Adrenal gland (tissue), 9 donors: ENCODE measurements at regions not wholly inside any gene's neighbourhood (a gene's known extent, or its start where the extent isn't known, plus 50 kb on each side); places are given as distances from the start of the nearest gene placed in this dataset.

Source experiments
- DNase-seq, 7 donors: peaks; one replicate each; pipeline ENCODE4 v3.0.0-alpha.2; 2019 to 2020
- H3K27ac ChIP-seq, 5 donors: fragments of 200-600 bp; sonication (generic) in 4 of 5; 1 replicate in 3 of 5; 2 replicates in 2 of 5; pipeline versions ENCODE4 v1.5.1 to v1.8.0; 2016 to 2020; ENCODE audit warnings: mild to moderate bottlenecking in 1 of 5
- H3K27me3 ChIP-seq: fragments of 200-600 bp; 2 replicates; pipeline ENCODE4 v1.8.0; 2021
- H3K36me3 ChIP-seq, 2 donors: fragments of 200-600 bp; replicated peaks in 1 of 2; 1 replicate in 1 of 2; 2 replicates in 1 of 2; pipeline versions ENCODE4 v1.5.1 to v1.8.0; 2018 to 2022
- H3K4me1 ChIP-seq, 2 donors: fragments of 200-600 bp; replicated peaks in 1 of 2; 1 replicate in 1 of 2; 2 replicates in 1 of 2; pipeline versions ENCODE4 v1.5.1 to v1.8.0; 2018 to 2021
- H3K4me3 ChIP-seq, 4 donors: fragments of 200-600 bp; sonication (generic) in 3 of 4; one replicate each; pipeline ENCODE4 v1.5.1; 2016 to 2018
- H3K9me3 ChIP-seq, 3 donors: fragments of 200-600 bp; sonication (generic) in 1 of 3; replicated peaks in 1 of 3; 1 replicate in 2 of 3; 2 replicates in 1 of 3; pipeline versions ENCODE4 v1.5.1 to v1.8.0; 2016 to 2021
- CTCF ChIP-seq, 6 experiments: fragments of 450-650 bp in 4 of 6; fragments of 200-600 bp in 2 of 6; sonication (generic) in 1 of 6; IDR thresholded peaks; 1 replicate in 5 of 6; 2 replicates in 1 of 6; pipeline versions ENCODE4 v1.5.1 to v1.8.0; 2016 to 2021; ENCODE audit warnings: antibody characterized with exemption in 6 of 6, mild to moderate bottlenecking in 2 of 6, moderate library complexity in 1 of 6
- POLR2A ChIP-seq, 2 donors: fragments of 450-650 bp; IDR thresholded peaks; one replicate each; pipeline ENCODE4 v1.6.1; 2017; ENCODE audit warnings: antibody characterized with exemption in 2 of 2, mild to moderate bottlenecking in 2 of 2, moderate library complexity in 1 of 2
- WGBS, 4 donors: extraction: QIAGEN DNeasy Blood & Tissue Kit in 2 of 4; methylation state at CpG; one replicate each; pipeline versions ENCODE4 v1.1.5 to v1.1.7; 2013 to 2017; 5-methylcytosine and 5-hydroxymethylcytosine counted together
- intact Hi-C, 2 donors: fragments of 100-400 bp; cut with DNase I; formaldehyde crosslinking; loops; one replicate each; pipeline versions ENCODE4 v1.14.1 to v1.15.0; 2022 to 2023
- donor health status: healthy with polysubstance abuse.
- donor health status: Bipolar disorder and iron deficiency.
- donor health status: DM: yes; HTN: yes; CAD: no.
- donor health status: DM: no; HTN: no; CAD: no.
- donor health status: DM: no; HTN: no; CAD: no.

- Histone ChIP-seq H3K4me3 (no peak overlapping the region), H3K4me1 (no peaks in the 10 kb centered on the region), H3K27ac (no peak overlapping the region), H3K36me3 (no peaks in the 10 kb centered on the region), H3K27me3 (no peaks in the 10 kb centered on the region), H3K9me3 (no peaks in the 10 kb centered on the region)
- WGBS, 4 donors, result 91 to 100% (median 98%) methylated on average over 1 of the region's 1 CpG
- intact Hi-C loops, result no loop called here
- TF ChIP-seq POLR2A (IDR thresholded peaks at IDR 0.05) (no peak), CTCF (IDR thresholded peaks at IDR 0.05) (no peak)
- no peak for DNase-seq
These were observed 258.1 kb upstream of the MDFIC2 start for GRCh38 chr3:70570584-70570983.

DNA sequence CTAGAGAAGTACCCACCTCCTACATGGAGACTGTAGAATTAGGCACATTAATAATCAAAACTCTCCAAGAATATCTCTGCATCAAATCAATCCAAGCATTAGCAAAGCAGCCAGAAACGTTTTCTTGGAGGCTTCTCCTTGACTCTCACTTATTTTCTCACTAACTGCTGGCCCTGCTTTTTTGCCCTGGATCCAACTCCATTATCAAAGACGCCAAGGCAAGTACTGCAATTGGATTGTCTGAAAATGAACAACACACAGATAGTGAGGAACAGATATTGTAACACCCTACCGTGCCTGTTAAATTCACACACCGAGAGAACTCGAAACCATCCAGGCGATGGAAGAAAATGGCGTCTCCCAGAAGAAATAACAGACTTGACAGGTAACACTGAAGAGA lies 256.2 kb upstream of the MDFIC2 start:
- no peaks in the 10 kb centered on the region for H3K9me3 ChIP-seq
- no peaks in the 10 kb centered on the region for H3K36me3 ChIP-seq
- TF ChIP-seq CTCF (IDR thresholded peaks at IDR 0.05) (no peak), POLR2A (IDR thresholded peaks at IDR 0.05) (no peak)
- WGBS, 4 donors, result 82 to 85% (median 83%) methylated on average over 7 of the region's 7 CpGs
- no peaks in the 10 kb centered on the region for H3K4me1 ChIP-seq
- no peaks in the 10 kb centered on the region for H3K27me3 ChIP-seq
- H3K4me3 ChIP-seq, result no peak overlapping the region
- intact Hi-C loops, result no loop called here
- DNase-seq, result no peak
- no peak overlapping the region for H3K27ac ChIP-seq

DNA sequence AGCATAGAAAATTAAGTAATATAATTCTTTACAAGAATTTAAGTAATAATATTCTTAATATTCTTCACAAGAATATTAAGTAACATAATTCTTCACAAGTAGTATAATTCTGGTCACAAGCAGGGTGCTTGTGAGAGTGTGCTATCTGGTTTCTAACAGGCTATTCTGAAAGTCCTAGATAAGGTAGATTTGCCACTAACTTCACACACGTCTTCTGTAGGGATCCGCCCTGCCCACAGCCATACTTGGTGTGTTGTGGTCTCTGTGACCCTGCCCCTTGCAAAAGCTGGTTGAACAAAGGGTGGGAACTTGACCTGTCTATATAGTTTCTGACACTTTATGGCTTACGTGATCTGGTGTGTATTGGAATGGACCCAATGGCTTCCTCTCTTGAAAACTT lies 253.4 kb upstream of the MDFIC2 start:
- Histone ChIP-seq H3K9me3 (no peaks in the 10 kb centered on the region), H3K4me3 (no peak overlapping the region), H3K27me3 (no peaks in the 10 kb centered on the region), H3K27ac (no peak overlapping the region), H3K36me3 (no peaks in the 10 kb centered on the region), H3K4me1 (no peaks in the 10 kb centered on the region)
- DNase-seq, result no peak
- 66 to 91% (median 77%) methylated on average over 3 of the region's 3 CpGs for WGBS, 4 donors
- intact Hi-C loops, result no loop called here
- TF ChIP-seq CTCF (IDR thresholded peaks at IDR 0.05) (no peak), POLR2A (IDR thresholded peaks at IDR 0.05) (no peak)

DNA sequence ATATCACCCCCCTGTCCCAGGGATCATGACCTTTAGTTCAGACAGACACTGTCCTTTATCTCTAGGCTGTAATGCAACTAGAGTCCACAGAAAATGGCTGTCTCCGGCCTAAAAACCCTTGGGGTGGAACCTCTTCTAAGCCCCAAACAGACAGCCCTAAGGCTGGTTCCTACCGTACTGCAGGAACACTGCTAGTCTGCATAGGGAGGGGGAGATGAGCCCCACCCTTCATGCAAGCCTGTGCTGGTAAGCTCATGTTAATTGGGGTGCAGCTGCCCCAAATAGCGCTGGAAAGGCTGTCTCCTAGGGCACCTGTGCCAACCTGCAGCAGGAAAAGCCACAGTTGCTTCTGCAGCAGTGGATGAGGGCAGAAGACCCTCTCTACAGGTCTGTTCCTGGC lies 252.1 kb upstream of the MDFIC2 start:
- Histone ChIP-seq H3K4me1 (no peaks in the 10 kb centered on the region), H3K4me3 (no peak overlapping the region), H3K27ac (no peak overlapping the region), H3K27me3 (no peaks in the 10 kb centered on the region), H3K36me3 (no peaks in the 10 kb centered on the region), H3K9me3 (no peaks in the 10 kb centered on the region)
- DNase-seq, result no peak
- 40 to 83% (median 52%) methylated on average over 1 to 3 of the region's 3 CpGs for WGBS, 4 donors
- TF ChIP-seq POLR2A (IDR thresholded peaks at IDR 0.05) (no peak), CTCF (IDR thresholded peaks at IDR 0.05) (no peak)
- intact Hi-C loops, result no loop called here
